Hematopoietic multipotent progenitor cell treated with erythropoietin and hydrocortisone succinate and interleukin-3 and kit ligand, for 4 days (in vitro differentiated cells): ENCODE measurements at regions not wholly inside any gene's neighbourhood (a gene's known extent, or its start where the extent isn't known, plus 50 kb on each side); places are given as distances from the start of the nearest gene placed in this dataset.
A peak's percentile ranks its signal among the peaks of the same experiment; 100 is the strongest.

Experiments used
- DNase-seq: peaks from one replicate; pipeline ENCODE4 v3.0.0-alpha.2; 2015

- no peak for DNase-seq
Observed at GRCh38 chr12:88251798-88252197, 109.7 kb downstream of the TMTC3 start.

- no peak for DNase-seq
Observed at GRCh38 chr12:88253371-88253978, 111.4 kb downstream of the TMTC3 start.

DNA sequence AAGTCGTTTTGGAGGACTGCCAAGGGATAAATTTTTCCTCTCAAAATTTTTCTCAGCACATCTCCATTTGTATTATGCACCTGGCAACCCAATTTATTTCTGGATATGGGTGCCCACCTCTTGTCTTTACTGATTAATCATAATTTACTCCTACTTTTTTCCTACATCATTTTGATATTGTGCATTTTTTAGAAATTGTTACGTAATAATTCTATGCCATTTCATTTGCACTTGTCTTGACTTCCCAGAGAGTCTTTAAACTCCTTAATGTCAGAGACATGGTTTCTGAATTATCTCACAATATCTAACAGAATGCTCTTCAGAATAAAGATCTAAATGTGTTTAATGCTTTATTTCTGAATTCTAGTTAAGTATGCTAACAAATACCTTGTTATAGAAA is 113.1 kb downstream of the TMTC3 start:
- no peak for DNase-seq

GRCh38 chr12:88255847-88256246 is 113.7 kb downstream of the TMTC3 start:
- DNase-seq: no peak

GRCh38 chr12:88258396-88258795 is 116.3 kb downstream of the TMTC3 start:
- DNase-seq: no peak

- DNase-seq: no peak
Observed at GRCh38 chr12:88266806-88267360, 124.8 kb downstream of the TMTC3 start.

GRCh38 chr12:88267630-88268029 is 125.5 kb downstream of the TMTC3 start:
- DNase-seq: no peak

DNA sequence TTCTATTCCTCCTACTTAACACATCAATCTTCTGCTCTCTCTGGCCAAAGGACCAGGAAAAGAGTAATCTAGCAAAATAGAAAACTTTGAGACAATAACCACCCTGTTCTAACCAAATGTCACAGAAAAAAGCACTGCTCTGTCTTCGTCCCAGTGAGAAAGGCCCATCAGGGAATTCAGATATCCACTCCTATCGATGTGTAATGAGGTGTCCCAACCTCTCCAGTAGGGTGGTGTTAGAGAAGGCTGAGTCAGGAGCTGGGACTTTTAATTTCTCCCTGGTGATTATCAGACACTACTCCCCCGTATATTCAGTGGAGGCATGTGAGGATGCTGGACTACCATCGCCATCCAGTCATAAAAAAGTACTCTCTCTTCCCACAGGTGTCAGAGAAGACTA is 130.3 kb downstream of the TMTC3 start:
- DNase-seq: no peak

- no peak for DNase-seq
Observed at GRCh38 chr12:88273450-88273849, 131.3 kb downstream of the TMTC3 start.

GRCh38 chr12:88273875-88274274 is 131.8 kb downstream of the TMTC3 start:
- DNase-seq: no peak

- no peak for DNase-seq
Observed at GRCh38 chr12:88291498-88292131, 149.5 kb downstream of the TMTC3 start.

DNA sequence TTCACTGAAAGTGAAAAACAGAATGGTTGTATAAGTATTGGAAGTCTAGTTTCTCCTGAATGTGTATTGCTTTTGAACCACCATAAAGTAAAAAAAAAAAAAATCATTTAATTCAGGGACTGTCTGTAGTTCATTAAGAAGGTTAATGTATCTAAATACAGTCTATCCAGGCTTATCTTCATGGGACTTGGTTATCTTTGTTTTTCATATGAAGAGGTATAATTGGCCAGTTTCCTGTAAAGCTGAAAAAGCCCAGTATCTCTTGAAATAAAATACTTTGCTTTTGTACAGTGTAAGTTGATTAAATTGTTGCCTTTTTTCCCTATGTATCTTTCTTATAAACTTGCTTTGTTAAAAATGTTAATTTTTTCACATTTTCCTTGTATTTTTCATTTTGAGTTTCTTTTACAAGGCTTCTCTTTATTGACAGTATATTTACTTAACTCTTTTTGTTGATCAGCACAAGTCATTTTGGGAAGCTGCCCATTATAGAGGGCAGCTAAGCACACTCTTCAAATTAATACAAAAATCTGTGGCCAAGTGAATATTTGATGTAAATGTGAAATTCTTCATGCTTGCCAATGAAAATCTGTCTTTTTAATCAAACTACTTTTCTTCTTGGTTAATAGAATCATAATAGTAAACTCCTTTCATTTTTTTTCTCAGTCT is 156.0 kb downstream of the TMTC3 start:
- DNase-seq: no peak

- peak; percentile 21 for DNase-seq
Observed at GRCh38 chr12:88298761-88299242, 156.7 kb downstream of the TMTC3 start.

- peak; percentile 61 for DNase-seq
Observed at GRCh38 chr12:88299567-88300101, 157.5 kb downstream of the TMTC3 start.

GRCh38 chr12:88300931-88301330 is 158.8 kb downstream of the TMTC3 start:
- no peak for DNase-seq

GRCh38 chr12:88303335-88303734 is 161.2 kb downstream of the TMTC3 start:
- DNase-seq: no peak

GRCh38 chr12:88305254-88305890 is 163.3 kb downstream of the TMTC3 start:
- DNase-seq: no peak

- DNase-seq: no peak
Observed at GRCh38 chr12:88306471-88307069, 164.5 kb downstream of the TMTC3 start.

DNA sequence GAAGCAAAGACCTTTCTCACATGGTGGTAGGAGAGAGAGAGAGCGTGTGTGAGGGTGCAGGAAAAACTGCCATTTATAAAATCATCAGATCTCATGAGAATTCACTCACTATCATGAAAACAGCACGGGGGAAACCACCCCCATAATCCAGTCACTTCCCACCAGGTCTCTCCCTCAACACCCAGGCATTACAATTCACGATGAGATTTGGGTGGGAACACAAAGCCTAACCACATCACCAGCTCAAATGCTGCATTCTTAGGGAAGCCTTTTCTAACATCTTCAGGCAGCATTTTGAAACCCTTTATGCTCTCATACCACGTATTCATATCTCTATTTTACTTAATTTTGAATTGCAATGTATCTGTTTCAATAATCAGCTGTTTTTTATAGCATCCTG is 165.9 kb downstream of the TMTC3 start:
- no peak for DNase-seq

DNA sequence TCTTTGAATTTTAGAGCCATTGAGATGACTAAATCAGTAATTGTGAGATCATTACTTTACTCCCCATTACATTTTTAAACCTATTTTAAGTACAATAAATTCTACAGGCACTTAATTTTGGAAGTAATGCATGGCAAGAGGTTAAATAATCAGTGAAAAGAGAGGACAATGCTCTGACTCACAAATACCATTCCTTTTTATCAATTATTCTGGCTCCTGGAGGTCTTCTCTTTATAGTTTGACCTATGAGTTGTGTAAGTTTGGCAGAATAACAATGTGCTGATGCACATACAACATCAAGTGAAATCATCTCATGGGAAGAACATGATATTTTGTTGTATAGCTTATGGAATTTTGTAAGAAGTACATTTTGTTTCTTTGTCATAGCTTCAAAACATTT is 166.7 kb downstream of the TMTC3 start:
- DNase-seq: no peak

DNA sequence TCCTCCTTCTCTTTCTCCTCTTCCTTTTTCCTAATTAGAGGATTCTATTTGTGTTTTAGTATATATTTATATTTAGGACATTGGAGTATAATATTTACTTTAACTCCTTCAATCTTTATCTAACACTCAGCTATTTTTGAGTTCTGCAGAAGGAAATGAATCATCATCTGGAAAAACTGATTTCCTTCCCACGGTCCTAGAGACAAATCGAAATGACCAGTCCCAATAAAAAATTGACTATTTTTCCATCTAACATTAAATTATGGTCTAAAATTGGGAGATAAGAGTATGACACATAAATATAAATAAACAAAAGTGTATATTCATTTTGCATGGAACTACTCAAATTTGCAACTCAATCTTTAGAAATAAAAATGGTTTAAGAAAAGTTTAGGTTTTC is 167.4 kb downstream of the TMTC3 start:
- DNase-seq: no peak

DNA sequence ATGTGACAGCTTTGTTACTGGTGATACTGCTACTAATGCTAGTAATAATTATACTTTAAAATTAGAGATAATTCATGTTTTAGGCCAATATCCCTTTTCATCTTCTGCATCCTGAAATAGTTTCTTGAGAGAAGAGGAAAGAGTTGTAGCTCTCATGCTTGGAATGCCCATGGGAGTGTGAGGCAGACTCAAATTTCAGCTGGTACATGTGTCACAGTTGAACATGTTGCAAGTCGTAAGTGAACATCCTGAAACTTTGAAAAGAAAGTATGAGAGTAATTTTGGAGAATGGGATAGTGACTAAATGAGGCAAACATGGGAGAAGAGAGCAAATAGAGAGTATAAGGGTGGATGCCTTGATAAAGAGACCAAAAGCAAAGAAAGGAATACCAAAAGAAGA is 168.0 kb downstream of the TMTC3 start:
- no peak for DNase-seq

GRCh38 chr12:88310666-88311065 is 168.6 kb downstream of the TMTC3 start:
- DNase-seq: no peak
